DND-41 (cell line): ENCODE measurements at regions not wholly inside any gene's neighbourhood (a gene's known extent, or its start where the extent isn't known, plus 50 kb on each side); places are given as distances from the start of the nearest gene placed in this dataset.

Source experiments
- ATAC-seq: fragments of 200-7000 bp; cut with Tn5 transposase; 3 replicates; pipeline ENCODE4 v1.9.1; 2021; ENCODE audit warnings: low read depth; ENCODE audit not compliant: insufficient read depth
- DNase-seq: peaks from one replicate; pipeline ENCODE4 v3.0.0-alpha.2; 2020
- H2AFZ ChIP-seq: 2 replicates; pipeline ENCODE4 v1.6.0; 2012; ENCODE audit warnings: low read depth, low read length
- H3K27ac ChIP-seq: 2 replicates; pipeline ENCODE4 v1.5.1; 2012; ENCODE audit warnings: low read length, inconsistent platforms
- H3K27me3 ChIP-seq: fragments of 200-600 bp; sonication (generic); 2 replicates; pipeline ENCODE4 v1.6.0; 2012; ENCODE audit warnings: low read length, mild to moderate bottlenecking, inconsistent platforms; ENCODE audit not compliant: insufficient read depth, poor library complexity
- H3K36me3 ChIP-seq: 2 replicates; pipeline ENCODE4 v1.5.1; 2012; ENCODE audit warnings: low read length, inconsistent platforms; ENCODE audit not compliant: insufficient read depth
- H3K4me1 ChIP-seq: 2 replicates; pipeline ENCODE4 v1.5.1; 2012; ENCODE audit warnings: mild to moderate bottlenecking, low read length; ENCODE audit not compliant: insufficient read depth
- H3K4me2 ChIP-seq: 2 replicates; pipeline ENCODE4 v1.6.0; 2012; ENCODE audit warnings: mild to moderate bottlenecking, moderate library complexity, low read length, inconsistent platforms; ENCODE audit not compliant: insufficient read depth
- H3K4me3 ChIP-seq, 2 experiments: fragments of 200-600 bp in 1 of 2; shearing (Covaris generic) in 1 of 2; 2 replicates each; pipeline ENCODE4 v1.5.1; 2012 to 2016; ENCODE audit warnings: inconsistent platforms in 2 of 2, low read length in 2 of 2, mild to moderate bottlenecking in 2 of 2, low read depth in 1 of 2, moderate library complexity in 1 of 2
- H3K79me2 ChIP-seq: 2 replicates; pipeline ENCODE4 v1.6.0; 2012; ENCODE audit warnings: low read length, inconsistent platforms; ENCODE audit not compliant: insufficient read depth
- H3K9ac ChIP-seq: 2 replicates; pipeline ENCODE4 v1.6.0; 2012; ENCODE audit warnings: low read depth, mild to moderate bottlenecking, inconsistent platforms, low read length, moderate library complexity
- H3K9me3 ChIP-seq: 2 replicates; pipeline ENCODE4 v1.5.1; 2012; ENCODE audit warnings: low read length, moderate library complexity, mild to moderate bottlenecking, inconsistent platforms; ENCODE audit not compliant: insufficient read depth, severe bottlenecking
- H4K20me1 ChIP-seq: 2 replicates; pipeline ENCODE4 v1.6.0; 2012; ENCODE audit warnings: low read length; ENCODE audit not compliant: insufficient read depth
- EZH2 ChIP-seq: IDR thresholded peaks from 3 replicates; pipeline ENCODE4 v1.6.1; 2012; ENCODE audit warnings: borderline replicate concordance, low read depth, mild to moderate bottlenecking, moderate library complexity, low read length, inconsistent platforms; ENCODE audit not compliant: severe bottlenecking
- TF ChIP-seq, protein P1 (sequence below): IDR thresholded peaks from 2 replicates; pipeline ENCODE4 v1.5.1; 2012; ENCODE audit warnings: borderline replicate concordance, low read length, moderate library complexity, mild to moderate bottlenecking; ENCODE audit not compliant: poor library complexity, severe bottlenecking; ENCODE audit errors: extremely low read depth

DNA sequence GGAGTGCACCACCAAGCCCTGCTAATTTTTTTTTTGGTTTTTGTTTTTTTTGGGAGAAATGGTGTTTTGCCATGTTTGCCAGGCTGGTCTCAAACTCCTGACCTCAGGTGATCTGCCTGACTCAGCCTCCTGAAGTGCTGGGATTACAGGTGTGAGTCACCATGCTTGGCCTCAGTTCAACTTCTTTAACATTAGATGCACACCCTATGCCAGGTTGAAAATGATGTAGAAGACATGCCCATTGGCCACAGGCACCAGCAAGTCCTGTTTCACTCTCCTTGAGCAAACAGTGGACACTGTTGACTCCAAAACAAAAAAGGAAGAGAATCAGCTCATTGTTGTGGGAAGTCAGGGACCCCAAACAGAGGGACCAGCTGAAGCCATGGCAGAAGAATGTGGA is 1205.3 kb downstream of the REEP3 start:
- DNase-seq (no peak), ATAC-seq (no peak)
- no peaks in the 10 kb centered on the region for H3K27me3 ChIP-seq

DNA sequence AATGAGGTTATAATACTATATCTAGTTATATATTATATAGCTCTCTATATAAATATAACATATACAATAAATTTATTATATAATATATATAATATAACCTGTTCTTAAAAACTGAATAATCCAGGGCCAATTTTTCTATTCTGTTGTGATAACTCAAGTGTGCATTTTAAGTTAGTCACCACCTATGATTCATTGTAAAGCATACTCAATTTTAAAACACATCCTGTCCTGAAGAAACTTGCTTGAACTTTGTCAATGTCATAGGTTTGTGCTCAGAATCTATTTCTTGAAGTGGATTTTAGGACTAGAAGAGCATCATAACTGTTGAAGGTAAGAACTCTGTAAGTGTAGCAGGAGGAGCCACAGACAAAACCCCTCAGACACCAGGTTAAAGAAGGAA is 1209.8 kb downstream of the REEP3 start:
- H3K27me3 ChIP-seq, result no peaks in the 10 kb centered on the region
- no peaks in the 10 kb centered on the region for H3K4me1 ChIP-seq
- DNase-seq (no peak), ATAC-seq (no peak)
- no peaks in the 10 kb centered on the region for H3K79me2 ChIP-seq
- no peaks in the 10 kb centered on the region for H3K36me3 ChIP-seq
- H3K9ac ChIP-seq, result no peak overlapping the region
- no peak overlapping the region for H2AFZ ChIP-seq
- no peak for TF ChIP-seq EZH2
- TF ChIP-seq, protein P1, sequence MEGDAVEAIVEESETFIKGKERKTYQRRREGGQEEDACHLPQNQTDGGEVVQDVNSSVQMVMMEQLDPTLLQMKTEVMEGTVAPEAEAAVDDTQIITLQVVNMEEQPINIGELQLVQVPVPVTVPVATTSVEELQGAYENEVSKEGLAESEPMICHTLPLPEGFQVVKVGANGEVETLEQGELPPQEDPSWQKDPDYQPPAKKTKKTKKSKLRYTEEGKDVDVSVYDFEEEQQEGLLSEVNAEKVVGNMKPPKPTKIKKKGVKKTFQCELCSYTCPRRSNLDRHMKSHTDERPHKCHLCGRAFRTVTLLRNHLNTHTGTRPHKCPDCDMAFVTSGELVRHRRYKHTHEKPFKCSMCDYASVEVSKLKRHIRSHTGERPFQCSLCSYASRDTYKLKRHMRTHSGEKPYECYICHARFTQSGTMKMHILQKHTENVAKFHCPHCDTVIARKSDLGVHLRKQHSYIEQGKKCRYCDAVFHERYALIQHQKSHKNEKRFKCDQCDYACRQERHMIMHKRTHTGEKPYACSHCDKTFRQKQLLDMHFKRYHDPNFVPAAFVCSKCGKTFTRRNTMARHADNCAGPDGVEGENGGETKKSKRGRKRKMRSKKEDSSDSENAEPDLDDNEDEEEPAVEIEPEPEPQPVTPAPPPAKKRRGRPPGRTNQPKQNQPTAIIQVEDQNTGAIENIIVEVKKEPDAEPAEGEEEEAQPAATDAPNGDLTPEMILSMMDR, result no peak
- H3K4me3 ChIP-seq, result no peak overlapping the region
- H3K4me2 ChIP-seq, result no peak overlapping the region
- H3K27ac ChIP-seq, result no peak overlapping the region
- no peaks in the 10 kb centered on the region for H4K20me1 ChIP-seq
- peaks cover 2% of the 10 kb centered on the region for H3K9me3 ChIP-seq

More for the DNA sequence above, 1205.3 kb downstream of the REEP3 start:
- no peak overlapping the region for H2AFZ ChIP-seq
- peaks cover 2% of the 10 kb centered on the region for H3K9me3 ChIP-seq
- H3K9ac ChIP-seq, result no peak overlapping the region
- no peak overlapping the region for H3K4me2 ChIP-seq
- no peaks in the 10 kb centered on the region for H3K4me1 ChIP-seq
- no peaks in the 10 kb centered on the region for H3K79me2 ChIP-seq
- no peak overlapping the region for H3K4me3 ChIP-seq
- H3K27ac ChIP-seq, result no peak overlapping the region
- no peaks in the 10 kb centered on the region for H4K20me1 ChIP-seq
- no peaks in the 10 kb centered on the region for H3K36me3 ChIP-seq
- TF ChIP-seq EZH2, result no peak
- TF ChIP-seq, protein P1, result no peak

DNA sequence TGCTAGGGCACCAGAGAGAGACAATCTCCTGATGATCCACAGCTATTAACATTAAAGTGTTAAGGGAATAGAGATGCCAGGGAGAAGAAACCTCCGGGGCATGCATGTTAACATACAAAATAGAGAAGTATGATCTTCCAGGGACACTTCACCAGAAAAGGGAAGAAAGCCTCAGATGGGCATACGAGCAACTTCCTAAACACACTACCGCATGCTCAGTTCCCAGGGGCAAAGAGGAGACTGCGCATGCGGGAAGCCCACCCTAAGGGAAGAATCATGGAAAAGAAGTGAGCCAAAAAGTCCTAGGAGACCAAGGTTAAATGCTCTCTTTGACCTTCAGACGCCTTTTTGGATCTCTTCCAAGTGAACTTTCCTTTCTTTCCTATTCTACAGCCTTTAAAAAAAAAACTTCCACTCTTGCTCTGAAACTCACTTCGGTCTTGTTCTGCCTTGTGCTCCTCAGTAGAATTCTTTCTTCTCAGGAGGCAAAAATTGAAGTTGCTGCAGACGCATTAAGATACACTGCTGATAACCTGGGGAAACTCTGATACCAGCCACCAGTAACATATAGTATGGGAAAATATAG is 1211.3 kb downstream of the REEP3 start:
- ATAC-seq, result no peak
- no peak for DNase-seq
- Histone ChIP-seq H3K9ac (no peak overlapping the region), H3K9me3 (peaks cover 2% of the 10 kb centered on the region), H3K27ac (no peak overlapping the region), H3K79me2 (no peaks in the 10 kb centered on the region), H4K20me1 (no peaks in the 10 kb centered on the region), H3K4me2 (no peak overlapping the region), H2AFZ (no peak overlapping the region), H3K36me3 (no peaks in the 10 kb centered on the region), H3K4me1 (no peaks in the 10 kb centered on the region), H3K4me3 (no peak overlapping the region), H3K27me3 (no peaks in the 10 kb centered on the region)
- TF ChIP-seq EZH2, result no peak
- TF ChIP-seq, protein P1, result no peak

DNA sequence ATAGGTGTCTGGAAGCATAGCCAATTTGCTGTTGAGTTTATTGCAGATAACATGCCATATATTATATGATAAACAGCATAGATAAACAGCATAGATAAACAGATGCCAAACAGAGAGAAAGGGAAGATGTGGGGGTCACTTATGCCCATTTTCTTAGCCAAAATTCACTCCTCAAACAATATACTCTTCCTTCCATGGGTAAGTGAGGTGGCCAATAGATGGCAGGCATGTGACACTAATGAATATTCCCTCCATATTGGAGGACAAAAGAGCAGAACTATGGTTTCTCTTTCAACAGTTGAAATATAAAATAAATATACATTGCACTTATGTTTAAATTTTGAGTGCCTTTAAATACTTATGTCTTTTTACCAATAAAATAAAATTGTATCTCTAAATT is 1212.8 kb downstream of the REEP3 start:
- ATAC-seq, result no peak
- Histone ChIP-seq H3K4me3 (no peak overlapping the region), H3K9me3 (no peaks in the 10 kb centered on the region), H3K4me2 (no peak overlapping the region), H3K27me3 (no peaks in the 10 kb centered on the region), H4K20me1 (no peaks in the 10 kb centered on the region), H3K9ac (no peak overlapping the region), H3K27ac (no peak overlapping the region), H3K79me2 (no peaks in the 10 kb centered on the region), H3K36me3 (no peaks in the 10 kb centered on the region), H2AFZ (no peak overlapping the region), H3K4me1 (no peaks in the 10 kb centered on the region)
- DNase-seq, result no peak
- TF ChIP-seq, protein P1, result peak; percentile 48
- no peak for TF ChIP-seq EZH2
